Ascending aorta (tissue), 2 donors: ENCODE measurements at regions not wholly inside any gene's neighbourhood (a gene's known extent, or its start where the extent isn't known, plus 50 kb on each side); places are given as distances from the start of the nearest gene placed in this dataset.
"Not testable (repeated sequence)": the region's sequence is repeated elsewhere in the genome, so short reads cannot be mapped to it uniquely, and the experiment has no call there.

ENCODE experiments used
- DNase-seq, 2 donors: peaks; one replicate each; pipeline ENCODE4 v3.0.0-alpha.2; 2019; ENCODE audit warnings: low spot score in 2 of 2
- H3K27ac ChIP-seq, 2 donors: fragments of 200-600 bp; sonication (generic); one replicate each; pipeline ENCODE4 v1.5.1; 2016 to 2017; ENCODE audit warnings: mild to moderate bottlenecking in 1 of 2
- H3K27me3 ChIP-seq: fragments of 200-600 bp; sonication (generic); one replicate; pipeline ENCODE4 v1.5.1; 2017
- H3K36me3 ChIP-seq, 2 donors: fragments of 200-600 bp; sonication (generic); one replicate each; pipeline ENCODE4 v1.5.1; 2016
- H3K4me1 ChIP-seq, 2 donors: fragments of 200-600 bp; sonication (generic); one replicate each; pipeline ENCODE4 v1.5.1; 2016 to 2017; ENCODE audit warnings: mild to moderate bottlenecking in 1 of 2
- H3K4me3 ChIP-seq, 2 donors: fragments of 200-600 bp; sonication (generic); one replicate each; pipeline ENCODE4 v1.5.1; 2016 to 2017; ENCODE audit warnings: mild to moderate bottlenecking in 1 of 2
- H3K9me3 ChIP-seq, 2 donors: fragments of 200-600 bp; sonication (generic); one replicate each; pipeline ENCODE4 v1.5.1; 2016
- intact Hi-C: fragments of 100-400 bp; cut with DNase I; formaldehyde crosslinking; loops from one replicate; pipeline ENCODE4 v1.15.1; 2023

DNA sequence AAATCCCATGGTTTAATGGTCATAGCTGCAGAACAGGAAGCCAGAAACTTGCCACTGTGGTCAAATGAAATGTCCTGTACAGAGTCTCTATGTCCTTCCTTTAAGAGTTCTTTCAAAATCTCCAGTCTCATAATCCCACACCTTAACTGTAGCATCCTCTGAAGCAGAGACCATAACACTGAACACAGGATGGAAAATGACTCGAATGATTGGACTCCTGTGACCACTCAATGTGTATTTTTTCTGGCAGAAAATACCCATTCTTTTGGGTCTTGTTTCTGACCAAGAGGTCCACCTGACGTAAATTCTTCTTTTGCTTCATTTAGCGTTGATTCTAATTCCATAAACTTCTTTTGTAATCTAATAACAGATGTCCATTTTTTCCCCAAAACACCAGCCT lies 181.4 kb upstream of the PLGLB2 start:
- intact Hi-C loops, H3K27ac ChIP-seq, H3K36me3 ChIP-seq, H3K9me3 ChIP-seq, DNase-seq, H3K27me3 ChIP-seq, H3K4me1 ChIP-seq, H3K4me3 ChIP-seq: not testable (repeated sequence)

DNA sequence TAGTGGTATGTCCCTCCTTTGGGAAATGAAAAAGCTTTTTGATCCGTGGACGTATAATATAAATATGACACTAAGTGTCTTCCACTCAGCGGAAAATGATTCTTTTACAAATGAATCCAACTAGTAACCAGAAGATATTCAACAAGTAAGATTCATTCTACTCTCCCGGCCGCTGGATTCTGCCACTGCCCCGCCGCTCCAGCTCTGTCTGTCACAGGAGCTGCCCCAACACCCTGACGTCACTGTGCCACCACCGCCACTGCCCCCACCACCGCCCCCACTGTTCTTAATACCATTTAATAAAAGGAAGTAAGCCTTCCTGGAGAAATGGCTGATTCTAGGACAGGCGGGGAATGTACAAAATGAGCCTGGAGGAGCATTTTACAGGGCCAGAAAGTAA lies 180.8 kb upstream of the PLGLB2 start:
- H3K27ac ChIP-seq, H3K9me3 ChIP-seq, intact Hi-C loops, H3K36me3 ChIP-seq, H3K4me3 ChIP-seq, H3K27me3 ChIP-seq, DNase-seq, H3K4me1 ChIP-seq: not testable (repeated sequence)

DNA sequence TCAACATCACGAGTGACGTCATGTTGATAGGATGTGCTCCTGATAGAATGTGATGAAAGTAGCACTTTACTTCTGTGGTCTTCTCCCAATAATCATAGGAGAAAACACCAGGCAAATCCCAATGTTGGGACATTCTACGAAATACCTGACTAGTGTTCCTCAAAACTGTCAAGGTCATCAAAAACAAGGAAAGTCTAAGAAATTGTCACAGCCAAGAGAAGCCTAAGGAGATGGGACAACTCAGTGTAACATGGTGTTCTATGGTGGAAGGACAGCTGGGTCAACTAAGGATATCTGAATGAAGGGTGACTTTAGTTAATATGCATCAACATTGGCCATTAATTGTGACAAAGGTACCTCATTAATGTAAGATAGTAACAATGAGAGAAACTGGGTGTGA lies 180.0 kb upstream of the PLGLB2 start:
- H3K9me3 ChIP-seq, H3K36me3 ChIP-seq, H3K27ac ChIP-seq, DNase-seq, H3K4me3 ChIP-seq, H3K27me3 ChIP-seq, H3K4me1 ChIP-seq, intact Hi-C loops: not testable (repeated sequence)

DNA sequence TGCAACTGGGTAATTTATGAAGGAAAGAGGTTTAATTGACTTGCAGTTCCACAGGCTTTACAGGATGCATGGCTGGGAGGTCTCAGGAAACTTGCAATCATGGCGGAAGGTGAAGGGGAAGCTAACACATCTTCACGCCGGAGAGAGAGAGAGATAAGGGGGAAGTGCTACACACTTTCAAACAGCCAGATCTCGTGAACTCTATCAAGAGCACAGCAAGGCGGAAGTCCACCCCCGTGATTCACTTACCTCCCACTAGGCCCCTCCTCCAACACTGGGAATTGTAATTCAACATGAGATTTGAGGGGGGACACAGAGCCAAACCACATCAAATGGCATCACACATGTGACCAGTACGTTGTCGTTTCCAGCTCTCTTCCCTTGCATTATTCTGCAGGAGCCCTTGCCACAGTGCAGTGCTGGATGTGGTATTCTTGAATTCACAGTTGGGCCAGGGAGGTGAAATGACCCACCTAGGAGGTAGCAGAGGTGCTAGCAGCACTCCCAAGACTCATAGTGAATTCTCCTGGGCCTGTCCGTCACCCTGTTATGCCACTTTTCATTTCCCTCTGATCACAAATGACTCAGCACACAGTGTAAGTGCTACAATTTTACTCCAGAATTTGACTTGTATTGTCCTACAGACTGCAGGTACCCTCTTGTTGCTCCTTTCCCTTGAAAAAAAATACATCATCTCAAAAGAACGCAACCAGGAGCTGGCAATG lies 179.2 kb upstream of the PLGLB2 start:
- H3K27ac ChIP-seq, intact Hi-C loops, H3K27me3 ChIP-seq, H3K4me3 ChIP-seq, DNase-seq, H3K4me1 ChIP-seq, H3K36me3 ChIP-seq, H3K9me3 ChIP-seq: not testable (repeated sequence)

DNA sequence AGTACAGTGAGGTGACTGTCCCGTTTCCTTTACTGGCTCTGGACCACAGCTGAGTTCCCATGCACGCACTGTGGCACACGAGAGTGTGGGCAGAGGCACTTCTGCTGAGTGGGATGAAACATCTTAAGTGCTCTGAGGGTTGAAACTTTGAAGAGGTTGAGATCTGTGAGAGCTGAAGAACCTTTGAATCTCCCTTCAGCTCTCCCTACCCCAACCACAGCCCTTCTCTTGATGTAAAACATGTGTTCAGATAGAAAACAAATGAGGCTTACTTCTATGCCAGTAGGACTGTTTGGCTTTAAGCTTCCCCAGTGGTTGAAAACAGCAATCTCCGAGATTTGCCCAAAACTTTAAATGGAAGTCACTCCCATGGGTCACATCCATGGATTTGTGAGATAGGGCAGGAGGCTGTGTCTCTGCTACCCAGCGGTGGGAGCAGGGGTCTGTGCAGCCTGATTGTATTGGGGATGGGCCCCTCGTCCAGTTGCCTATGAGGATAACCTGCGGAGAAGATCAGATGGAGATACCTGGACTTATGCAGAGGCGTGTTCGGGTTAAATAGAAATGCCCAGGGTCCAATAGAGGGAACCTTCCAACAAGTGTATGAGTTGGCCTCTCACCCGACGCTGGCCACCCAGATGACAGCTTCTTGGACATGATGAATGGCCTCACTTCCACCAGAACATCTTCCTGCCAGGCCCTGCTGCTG lies 178.0 kb upstream of the PLGLB2 start:
- H3K27me3 ChIP-seq, H3K4me3 ChIP-seq, DNase-seq, H3K9me3 ChIP-seq, H3K27ac ChIP-seq, intact Hi-C loops, H3K36me3 ChIP-seq, H3K4me1 ChIP-seq: not testable (repeated sequence)

DNA sequence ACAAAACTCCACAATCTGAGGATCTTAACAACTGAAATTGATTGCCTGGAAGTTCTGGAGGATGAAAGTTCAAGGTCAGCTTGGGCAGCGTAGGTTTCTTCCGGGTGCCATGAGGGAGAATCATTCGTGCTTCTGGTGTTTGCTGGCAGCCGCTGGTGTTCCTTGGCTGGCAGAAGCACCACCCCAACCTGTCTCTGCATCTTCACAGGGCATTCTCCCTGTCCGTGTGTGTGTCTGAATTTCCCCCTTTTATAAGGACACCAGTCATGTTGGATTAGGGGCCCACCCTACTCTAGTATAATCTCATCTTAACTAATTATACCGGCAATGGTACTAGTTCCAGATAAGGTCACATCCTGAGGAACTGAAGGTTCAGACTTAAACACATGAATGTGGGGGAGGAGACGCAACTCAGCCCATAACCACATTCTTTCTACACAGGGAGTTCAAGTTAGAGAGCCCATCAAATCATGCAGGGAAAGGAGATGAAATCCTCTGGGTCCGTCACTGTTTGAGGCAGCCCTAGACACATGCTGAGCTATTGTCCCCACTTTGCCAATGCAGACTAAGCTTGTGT lies 175.9 kb upstream of the PLGLB2 start:
- DNase-seq, H3K4me1 ChIP-seq, H3K36me3 ChIP-seq, H3K4me3 ChIP-seq, intact Hi-C loops, H3K27ac ChIP-seq, H3K27me3 ChIP-seq, H3K9me3 ChIP-seq: not testable (repeated sequence)

DNA sequence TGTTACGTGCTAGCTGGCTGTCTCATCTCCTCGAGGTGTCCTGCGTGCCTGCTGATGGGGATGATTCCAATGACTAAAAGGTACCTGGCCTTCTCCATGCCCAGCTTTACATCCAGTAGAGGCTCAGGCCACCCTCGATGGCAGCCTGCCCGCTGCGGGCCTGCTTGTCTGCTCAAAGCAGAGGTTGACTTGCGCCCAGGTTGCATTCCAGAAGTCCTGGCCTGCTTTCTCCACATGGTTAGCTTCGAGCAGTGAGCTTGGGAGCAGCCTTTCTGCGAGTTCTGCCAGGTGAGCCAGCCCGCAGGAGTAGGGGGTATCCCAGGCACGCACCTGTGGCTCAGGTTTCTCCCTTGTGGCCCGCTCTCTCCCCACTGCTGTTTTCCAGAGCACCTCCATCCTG lies 175.0 kb upstream of the PLGLB2 start:
- H3K27ac ChIP-seq, H3K4me1 ChIP-seq, intact Hi-C loops, H3K27me3 ChIP-seq, DNase-seq, H3K9me3 ChIP-seq, H3K36me3 ChIP-seq, H3K4me3 ChIP-seq: not testable (repeated sequence)

DNA sequence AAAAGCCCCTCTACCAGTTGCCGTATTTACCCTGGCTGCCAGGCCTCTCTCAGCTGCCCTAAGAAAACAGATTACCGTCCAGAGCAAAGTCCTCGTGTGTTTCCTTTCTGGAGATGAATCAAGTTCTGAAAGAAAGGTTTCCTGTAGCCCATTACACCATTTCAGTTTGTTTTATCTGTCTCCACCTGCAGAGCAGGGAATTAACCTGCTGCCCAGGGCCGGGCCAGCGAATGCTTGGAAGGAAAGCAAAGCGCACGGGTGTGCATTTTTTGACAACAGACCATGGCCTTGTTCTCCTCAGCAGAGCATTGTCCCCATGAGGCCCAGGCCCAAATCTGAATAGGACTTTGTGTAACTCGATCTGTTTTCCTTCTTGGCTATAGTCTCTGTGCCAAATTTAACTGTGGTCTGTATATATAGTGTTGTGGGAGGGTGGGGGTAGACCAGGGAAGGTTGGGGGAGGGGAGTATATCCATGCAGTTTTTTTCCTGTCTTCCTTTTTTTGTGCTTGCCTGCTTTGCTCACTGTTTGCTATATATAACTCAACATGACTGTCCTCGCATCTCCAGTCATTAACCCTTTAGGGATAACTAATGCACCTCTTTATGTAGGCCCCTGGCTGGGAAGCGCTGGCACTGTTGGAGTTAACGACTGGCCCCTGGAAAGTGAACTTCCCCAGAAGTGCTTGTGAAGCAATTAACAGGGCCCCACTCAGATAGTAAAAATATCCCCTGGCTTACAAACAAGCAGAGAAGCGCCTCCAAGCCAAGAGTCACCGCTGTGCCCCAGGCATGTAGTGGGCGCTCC lies 174.3 kb upstream of the PLGLB2 start:
- DNase-seq, H3K4me3 ChIP-seq, intact Hi-C loops: not testable (repeated sequence)

DNA sequence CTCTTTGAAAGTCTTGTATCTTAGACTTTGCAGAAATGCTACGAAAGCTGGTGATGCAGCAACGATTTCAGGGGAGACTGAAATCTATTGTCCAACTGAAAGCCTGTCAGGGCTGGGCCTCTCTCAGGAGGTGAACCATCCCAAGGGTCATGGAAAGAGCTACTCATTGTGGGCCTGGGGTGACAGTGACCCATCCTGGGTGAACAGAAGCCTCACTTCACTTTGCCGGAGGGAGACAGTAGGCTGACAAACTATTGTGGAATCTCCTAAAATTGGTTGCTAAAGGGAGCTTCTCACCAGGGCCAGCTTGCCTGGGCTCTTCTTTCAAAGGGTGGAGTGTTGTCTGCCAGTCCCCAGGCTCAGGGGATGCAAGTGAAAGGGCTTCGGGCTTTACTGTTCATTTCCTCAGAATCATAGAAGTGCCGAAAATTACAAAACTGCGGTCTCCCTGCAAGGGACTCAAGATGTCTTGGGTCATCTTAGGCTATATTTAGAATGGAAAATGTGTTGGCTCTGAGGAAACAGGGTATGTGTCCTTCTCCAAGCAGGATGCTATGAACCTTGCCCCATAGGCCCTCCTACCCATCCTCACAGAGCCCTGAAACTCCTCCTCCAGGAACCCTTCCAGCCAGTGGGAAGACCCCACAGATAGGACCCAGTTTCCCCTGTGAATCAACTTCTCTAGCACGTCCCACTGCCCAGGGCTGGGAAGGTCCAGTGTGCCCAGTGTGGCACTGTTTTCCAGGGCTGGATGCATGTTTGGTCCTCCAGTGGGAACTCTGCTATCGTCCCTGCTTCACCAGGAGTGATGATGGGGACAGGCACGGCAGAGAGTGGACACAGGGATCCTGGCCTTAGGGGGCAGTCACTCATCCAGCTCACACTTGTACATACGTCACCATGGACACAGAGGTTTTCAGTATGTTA lies 173.4 kb upstream of the PLGLB2 start:
- H3K9me3 ChIP-seq, H3K27ac ChIP-seq, H3K27me3 ChIP-seq, intact Hi-C loops, H3K4me1 ChIP-seq, DNase-seq, H3K4me3 ChIP-seq, H3K36me3 ChIP-seq: not testable (repeated sequence)

More for the DNA sequence above, 174.3 kb upstream of the PLGLB2 start:
- not testable (repeated sequence) for H3K36me3 ChIP-seq, H3K9me3 ChIP-seq, H3K4me1 ChIP-seq, H3K27me3 ChIP-seq, H3K27ac ChIP-seq

DNA sequence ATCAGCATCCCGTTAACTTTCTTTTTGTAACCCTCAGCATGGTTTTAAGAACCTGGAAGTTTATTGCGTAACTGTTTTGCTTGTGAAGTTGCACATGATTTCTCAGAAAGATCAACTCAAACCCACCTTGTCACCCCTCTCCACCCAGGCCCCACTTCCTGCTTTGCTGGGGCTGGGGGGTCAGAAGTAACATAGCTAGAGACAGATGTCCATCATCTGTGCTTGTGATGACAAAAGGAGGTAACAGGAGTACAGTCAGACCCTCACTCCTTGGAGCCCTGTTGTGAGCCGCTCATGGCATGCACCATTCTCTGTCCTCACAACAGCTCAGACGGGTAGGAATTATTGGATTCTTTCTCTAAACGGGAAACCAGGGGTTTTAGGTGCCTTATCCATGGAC lies 172.7 kb upstream of the PLGLB2 start:
- H3K27ac ChIP-seq, intact Hi-C loops, DNase-seq, H3K4me3 ChIP-seq, H3K27me3 ChIP-seq, H3K9me3 ChIP-seq, H3K4me1 ChIP-seq, H3K36me3 ChIP-seq: not testable (repeated sequence)

DNA sequence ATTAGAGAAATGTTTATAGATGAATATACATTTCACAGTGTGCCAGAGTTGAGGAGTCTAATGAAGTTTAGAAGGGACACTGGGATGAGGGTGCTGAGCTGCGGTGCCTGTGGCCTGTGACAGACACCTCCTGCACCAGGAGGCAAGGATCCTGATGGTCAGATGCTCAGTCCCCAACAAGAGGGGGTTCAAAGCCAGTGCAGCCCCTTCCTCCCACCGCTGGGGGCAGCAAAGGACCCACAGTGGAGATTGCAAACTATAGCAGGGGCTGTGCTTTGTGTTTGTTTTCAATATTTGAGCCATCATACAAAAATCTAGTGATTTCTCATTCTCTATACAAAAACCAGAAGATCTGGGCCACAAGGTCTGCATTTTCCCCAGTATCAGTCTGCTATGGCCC lies 170.5 kb upstream of the PLGLB2 start:
- H3K27ac ChIP-seq, H3K27me3 ChIP-seq, H3K36me3 ChIP-seq, H3K9me3 ChIP-seq, H3K4me3 ChIP-seq, DNase-seq, intact Hi-C loops, H3K4me1 ChIP-seq: not testable (repeated sequence)

DNA sequence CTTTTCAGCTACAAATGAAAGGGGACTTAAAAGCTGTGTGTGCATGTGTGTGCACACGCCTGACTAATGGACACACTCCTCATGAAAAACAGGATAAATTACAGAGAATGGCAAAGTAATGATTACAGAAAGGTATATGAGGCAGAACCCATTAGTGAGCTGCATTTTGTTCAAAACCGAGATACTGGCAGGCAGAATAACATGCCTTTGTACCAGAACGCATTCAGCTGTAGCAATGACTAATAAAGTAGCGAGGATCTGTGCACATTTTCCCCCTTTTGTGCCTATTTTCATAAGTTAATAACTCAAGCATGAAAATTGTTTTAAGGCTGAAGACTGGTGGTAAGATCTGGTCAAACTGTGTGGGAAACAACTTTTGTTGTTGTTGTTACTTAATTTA lies 165.7 kb upstream of the PLGLB2 start:
- H3K36me3 ChIP-seq, H3K27me3 ChIP-seq, H3K4me1 ChIP-seq, DNase-seq, H3K9me3 ChIP-seq, H3K4me3 ChIP-seq, intact Hi-C loops, H3K27ac ChIP-seq: not testable (repeated sequence)

DNA sequence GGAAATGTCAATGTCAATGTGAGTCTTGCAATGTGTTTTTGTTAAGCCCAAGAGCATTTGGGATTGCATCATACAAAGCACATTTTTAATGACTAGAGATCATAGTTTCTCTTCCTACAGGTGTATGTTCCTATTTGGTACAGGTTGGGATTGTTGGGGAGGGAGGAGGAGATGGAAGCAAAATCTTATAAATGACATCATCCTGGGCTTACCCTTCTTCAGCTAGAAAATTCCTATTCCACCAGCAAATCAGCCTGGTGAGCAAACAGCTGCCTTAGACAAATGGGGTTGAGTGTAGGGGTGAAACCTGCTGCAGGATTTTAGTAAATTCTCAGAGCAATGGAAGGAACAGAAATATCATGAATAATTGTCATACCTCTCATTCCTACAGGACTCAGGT lies 165.3 kb upstream of the PLGLB2 start:
- DNase-seq, H3K27me3 ChIP-seq, H3K9me3 ChIP-seq, intact Hi-C loops, H3K27ac ChIP-seq, H3K4me1 ChIP-seq, H3K4me3 ChIP-seq, H3K36me3 ChIP-seq: not testable (repeated sequence)
